ENCODE measurements at regions not wholly inside any gene's neighbourhood (a gene's known extent, or its start where the extent isn't known, plus 50 kb on each side); places are given as distances from the start of the nearest gene placed in this dataset.

- TF ChIP-seq CTCF (conservative IDR thresholded peaks at IDR 0.05): no peak
- TF ChIP-seq EZH2 (IDR thresholded peaks at IDR 0.05; ENCODE audit: low read depth): no peak
Measured at GRCh38 chr18:33818145-33818544, 240.1 kb downstream of the ASXL3 start.

All from PC-9 (cell line).